ENCODE measurements at regions not wholly inside any gene's neighbourhood (a gene's known extent, or its start where the extent isn't known, plus 50 kb on each side); places are given as distances from the start of the nearest gene placed in this dataset.
"Not testable (repeated sequence)": the region's sequence is repeated elsewhere in the genome, so short reads cannot be mapped to it uniquely, and the experiment has no call there.

DNA sequence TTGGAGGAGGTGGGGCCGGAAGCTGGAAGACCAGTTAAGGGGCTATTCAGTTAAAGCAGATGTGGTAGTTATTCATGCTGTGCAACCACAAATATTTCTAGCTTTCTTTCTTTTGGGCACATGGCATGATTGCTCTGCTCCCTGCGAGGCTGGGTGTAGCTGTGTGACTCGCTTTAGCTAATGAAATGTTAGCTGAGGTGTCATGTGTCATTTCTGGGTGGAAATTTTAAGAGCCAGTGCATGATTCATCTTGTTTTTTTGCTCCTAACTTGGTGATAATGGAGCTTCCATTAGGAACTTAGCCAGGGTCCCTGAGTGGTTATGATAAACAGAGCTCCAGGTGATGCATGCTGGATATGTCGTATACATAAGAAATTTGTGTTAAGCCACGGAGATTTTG lies 300.6 kb downstream of the SATB1 start:
- no peak for DNase-seq

DNA sequence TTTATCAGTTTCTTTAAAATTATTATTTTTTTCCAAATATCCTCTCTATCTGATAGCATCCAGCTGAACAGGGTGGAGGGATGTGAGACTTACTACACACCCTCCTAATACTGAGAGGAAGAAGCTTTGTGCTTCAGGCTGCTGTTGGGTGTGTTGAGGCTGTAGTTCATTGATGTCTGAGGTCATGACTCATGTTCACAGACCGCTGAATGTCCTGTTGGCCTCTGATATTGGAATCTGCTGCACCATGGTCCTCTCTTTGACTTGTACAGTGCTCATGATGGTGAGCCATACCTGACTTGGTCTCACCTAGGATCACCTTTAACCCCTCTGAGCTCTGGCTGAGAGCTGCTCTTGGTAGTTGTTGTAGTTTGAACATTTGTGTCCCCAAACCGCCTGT lies 302.9 kb downstream of the SATB1 start:
- DNase-seq, result no peak

DNA sequence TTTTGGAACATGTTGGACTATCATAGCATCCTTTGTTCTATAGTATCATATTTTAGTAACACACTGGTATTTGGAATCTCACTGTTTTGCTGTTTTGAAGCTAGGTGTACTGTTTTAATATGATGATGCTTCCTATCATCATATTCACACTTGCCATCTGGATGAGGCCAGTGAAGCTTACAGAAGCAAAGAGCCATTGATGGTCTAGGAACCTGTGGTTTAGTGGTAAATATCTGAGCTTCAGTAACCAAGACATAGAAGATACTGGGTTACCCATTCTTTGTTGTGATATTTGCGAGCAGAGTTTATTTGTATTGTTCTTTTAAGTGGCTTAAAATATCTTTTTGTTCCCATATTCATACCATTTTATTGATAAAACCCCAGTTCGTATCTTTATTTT lies 304.1 kb downstream of the SATB1 start:
- no peak for DNase-seq

DNA sequence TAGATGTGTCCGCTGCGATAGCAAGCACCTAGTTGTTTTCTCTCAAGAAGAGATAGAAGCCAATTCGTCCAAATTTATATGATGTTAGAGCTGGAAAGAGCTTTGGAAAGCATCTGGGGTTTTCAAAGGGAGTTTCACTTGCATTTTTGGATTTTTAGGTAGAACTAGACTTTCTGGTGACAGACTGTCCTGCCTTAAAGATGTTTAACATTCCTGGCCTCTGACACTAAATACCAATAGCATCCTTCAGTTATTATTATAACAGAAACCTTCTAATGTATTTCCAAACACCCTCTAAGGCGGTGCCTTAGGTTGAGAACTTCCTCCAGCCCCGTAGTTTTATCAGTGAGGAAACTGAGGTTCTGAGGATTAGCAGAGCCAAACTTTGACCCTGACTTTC lies 305.3 kb downstream of the SATB1 start:
- no peak for DNase-seq

DNA sequence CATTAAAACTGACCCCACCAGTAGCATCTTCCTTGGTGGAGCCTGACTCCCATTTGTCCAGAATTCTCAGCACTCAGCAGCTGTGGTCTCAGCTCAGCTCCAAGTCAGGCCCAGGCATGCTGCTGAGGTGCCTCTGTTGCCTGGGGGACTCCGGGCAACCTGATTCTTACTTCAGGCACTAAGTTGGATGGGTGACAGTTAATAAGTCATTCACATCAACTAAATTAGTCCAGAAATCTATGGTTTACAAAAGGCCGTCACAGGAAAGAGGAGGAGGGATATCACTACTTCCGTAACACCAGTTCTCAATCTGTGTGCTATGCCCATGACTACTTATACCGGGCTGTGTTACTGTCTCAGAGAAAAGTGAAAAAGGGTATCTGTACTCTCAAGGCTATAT lies 310.2 kb downstream of the SATB1 start:
- no peak for DNase-seq

DNA sequence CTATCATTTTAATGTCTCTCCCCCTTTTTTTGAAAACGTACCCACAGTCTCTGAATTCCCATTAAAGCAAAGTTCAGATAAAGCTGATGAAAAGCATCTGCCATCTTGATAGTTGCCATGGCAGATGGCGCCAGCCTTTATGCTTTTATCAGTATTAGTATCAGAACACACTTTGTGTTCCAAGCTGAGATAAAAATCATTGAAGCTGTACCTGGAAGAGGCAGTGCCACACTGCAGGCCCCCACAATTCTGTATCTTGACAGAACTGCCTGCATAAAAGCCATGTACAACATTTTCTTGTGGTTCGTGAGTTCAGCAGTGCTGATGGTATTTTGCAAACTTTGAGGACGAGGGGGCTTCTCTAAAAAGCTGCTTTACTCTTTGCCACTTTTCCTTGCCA lies 311.7 kb downstream of the SATB1 start:
- no peak for DNase-seq

DNA sequence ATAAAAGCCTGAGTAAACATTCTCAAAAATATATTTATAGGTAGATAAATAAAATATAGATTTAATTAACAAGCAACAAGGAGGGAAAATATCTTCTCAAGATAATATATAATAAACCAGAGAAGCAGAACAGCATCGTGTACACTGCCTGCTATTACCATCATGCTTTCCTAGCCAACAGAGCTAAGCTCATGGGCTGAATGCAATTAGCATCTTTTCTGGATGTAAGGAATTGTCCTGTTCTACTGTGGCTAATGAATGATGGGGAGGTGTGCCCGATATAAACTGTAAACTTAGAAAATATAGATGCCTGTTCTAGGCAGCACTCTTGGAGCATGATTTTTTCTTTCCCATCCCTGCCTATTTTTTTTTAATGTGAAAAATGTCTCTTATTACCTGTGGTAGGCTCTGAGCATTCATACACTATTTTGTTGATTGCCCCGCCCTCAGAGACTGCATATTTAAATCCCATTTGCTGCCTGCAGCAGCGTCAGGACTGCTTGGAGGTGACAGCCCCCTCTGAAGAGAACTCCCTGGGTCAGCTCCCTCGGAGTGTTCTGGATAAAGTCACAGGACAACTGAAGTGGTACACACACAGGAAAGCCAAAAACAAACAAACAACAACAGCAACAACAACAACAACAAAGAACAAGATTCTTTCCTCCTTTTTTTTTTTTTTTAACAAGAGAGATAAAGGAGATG lies 312.3 kb downstream of the SATB1 start:
- no peak for DNase-seq

DNA sequence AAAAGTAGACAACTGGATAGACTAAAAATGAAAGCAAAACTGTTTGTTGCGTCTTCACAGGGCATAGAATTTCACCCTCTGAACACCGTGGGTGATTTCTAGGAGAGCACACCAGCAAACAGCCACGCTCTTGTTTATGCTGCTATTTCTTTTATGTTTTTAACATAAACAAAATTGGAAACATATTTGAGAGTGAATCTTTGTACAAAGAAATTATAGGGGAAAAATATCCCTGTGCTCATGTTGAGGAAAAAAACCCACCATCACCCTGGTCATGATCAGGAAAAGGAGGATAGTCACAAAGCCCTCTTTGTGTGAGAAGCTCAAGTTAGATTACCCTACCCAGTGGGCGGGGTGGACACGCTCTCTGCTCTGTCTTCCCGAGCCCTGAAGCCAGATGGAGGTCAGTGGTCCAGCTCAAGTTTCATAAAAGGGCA lies 313.3 kb downstream of the SATB1 start:
- peak in 2 of 4 experiments; percentile 20 to 26 for DNase-seq

DNA sequence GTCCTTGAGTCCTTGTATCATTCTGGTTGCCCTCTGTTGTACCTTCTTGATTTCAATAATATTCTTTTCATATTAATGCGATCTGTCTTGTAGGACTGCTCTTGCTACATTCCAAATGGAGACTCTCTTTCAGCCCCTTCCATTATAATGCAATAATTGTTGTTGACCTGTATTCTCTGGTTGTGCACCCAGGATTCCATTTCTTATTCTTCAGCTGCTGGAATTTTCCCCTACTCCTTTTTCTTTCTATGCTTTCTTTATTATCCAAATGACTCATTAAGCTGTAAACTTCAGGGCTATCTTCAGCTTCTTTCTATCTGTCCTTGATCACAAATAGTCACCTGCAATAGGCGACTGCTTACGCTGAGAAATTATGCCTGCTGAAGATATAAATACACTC lies 321.5 kb downstream of the SATB1 start:
- no peak for DNase-seq

DNA sequence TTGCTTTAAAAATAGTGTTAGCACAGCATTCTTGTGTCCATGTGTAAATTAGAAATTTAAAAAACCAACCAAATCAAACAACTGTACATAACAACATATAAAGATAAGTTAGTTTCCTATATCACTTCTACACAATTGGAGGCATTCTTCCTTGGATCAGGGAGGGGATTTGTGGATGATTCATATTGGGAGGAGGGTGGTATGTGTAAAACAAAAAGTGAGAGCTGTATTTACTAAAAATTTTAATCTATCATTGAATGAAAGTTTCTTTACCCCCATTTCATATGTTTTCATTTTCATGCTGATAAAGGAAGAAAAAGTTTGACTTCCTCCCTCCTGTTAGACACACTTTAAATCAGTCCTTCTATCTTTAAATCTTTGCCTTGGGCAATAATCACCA lies 325.0 kb downstream of the SATB1 start:
- no peak for DNase-seq

DNA sequence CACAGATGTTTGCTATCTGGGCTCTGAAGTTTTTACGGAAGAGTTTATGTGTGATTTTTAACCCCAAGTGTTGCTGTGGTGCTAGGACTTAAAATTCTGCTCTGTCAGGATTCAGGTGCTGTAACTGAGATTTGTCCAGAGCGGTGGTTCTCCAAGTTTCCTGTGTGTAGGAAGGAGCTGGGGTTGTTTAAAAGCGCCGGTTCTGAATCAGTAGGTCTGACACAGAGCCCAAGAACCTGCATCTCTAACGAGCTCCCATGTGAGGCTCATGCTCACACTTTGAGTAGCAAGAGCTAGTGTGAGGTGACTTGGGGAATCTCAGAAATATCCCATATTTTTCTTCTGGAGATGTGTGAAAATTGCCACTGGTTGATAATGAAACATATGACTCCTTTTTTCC lies 325.5 kb downstream of the SATB1 start:
- no peak for DNase-seq

DNA sequence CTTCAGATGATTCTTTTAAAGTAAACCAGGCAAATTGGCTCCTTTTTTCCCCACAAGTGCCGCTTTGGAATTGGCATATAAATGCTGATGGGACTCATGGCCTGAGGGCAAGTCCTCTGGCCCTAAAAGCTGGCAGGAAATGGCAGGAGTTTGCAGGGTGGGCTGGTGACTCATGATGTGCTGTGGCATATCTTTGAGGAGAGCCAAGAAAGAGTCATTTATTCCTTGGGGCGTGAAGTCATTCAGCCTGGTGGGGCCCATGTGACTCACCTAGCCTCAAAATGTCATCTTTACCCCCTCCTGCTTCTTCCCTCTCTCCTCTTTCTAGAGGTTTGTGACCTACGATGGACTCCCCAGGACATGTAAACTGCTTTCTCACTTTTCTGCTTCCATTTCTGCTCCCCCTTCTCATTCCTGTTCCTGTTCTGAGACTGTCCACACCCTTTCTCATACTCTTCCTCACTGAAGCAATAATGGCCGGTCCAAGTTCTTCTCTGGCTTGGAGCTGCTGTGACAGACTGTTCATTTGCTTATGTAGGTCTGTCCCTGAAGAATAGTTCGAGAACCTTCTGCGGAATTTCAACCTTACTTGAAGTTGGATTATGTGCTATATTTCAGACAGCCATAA lies 326.1 kb downstream of the SATB1 start:
- DNase-seq, result peak in 3 of 4 experiments; percentile 13 to 27 (median 19)

DNA sequence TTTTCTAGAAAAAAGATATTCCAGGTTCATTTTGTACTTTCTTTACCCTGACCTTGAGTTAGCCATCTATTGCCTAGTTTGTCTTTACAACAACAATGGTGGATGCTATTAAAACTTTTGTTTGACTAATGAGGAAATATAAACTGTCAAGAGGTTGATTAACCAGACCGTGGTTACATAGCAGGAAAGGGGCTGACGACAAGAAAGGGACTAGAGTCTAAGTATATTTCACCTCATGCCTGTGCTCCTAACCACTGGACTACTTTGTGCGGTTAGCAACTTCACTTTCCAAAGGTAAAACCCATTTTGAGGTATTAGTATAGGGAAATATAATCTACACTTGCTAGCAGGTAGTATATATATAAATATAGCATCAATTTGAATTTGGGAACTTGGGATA lies 327.1 kb downstream of the SATB1 start:
- no peak for DNase-seq

DNA sequence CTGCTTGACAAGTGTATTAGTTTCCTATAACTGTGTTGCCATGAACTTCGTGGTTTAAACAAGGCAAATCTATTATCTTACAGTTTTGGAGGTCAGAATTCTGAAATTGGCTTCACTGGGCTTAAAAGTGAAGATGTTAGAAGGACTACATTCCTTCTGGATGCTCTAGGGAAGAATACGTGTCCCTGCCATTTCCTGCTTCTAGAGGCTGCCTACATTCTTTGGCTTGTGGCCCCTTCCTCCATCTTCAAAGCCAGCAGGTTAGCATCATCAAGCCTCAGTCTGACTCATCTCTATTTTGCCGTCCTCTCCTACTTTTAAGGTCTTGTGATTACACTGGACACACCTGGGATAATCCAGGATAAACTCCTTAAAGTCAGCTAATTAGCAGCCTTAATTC lies 327.7 kb downstream of the SATB1 start:
- DNase-seq, result no peak

DNA sequence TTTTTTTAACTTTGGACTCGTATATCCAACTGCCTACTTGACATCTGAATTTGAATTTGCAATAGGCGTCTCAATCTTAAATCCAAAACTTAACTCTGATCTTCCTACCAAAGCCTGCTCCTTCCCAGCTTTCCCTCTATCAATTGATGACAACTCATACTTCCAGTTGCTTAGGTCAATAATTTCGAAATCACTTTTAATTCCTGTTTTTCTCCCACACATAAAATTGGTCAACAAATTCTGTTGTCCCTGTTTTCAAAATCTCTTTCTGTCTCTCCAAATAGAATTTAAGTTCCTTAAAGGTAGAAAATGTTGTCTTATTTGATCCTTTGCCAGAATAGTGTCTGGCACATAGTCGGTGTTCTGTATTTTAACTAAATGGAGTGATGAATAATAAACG lies 332.4 kb downstream of the SATB1 start:
- peak in 3 of 4 experiments; percentile 3 to 58 (median 47) for DNase-seq

DNA sequence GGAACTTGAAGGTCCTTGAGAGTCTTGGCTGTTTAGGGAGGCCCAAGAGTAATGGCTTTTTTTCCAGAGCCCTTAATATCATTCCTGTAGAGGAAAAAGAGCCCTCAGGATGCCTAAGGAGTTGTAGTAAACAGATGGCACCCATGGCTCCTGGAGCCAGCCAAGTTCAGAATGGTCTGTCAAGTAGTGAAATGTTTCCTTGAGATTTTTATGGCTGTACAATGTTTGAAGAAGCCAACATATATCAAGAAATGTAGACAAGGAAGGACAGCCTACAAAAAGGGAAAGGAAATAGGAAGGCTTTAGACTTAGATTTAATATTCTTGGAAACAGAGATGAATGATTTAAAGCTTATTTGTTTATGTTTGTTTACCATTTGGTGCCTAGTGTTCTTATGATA lies 334.8 kb downstream of the SATB1 start:
- DNase-seq, result no peak

DNA sequence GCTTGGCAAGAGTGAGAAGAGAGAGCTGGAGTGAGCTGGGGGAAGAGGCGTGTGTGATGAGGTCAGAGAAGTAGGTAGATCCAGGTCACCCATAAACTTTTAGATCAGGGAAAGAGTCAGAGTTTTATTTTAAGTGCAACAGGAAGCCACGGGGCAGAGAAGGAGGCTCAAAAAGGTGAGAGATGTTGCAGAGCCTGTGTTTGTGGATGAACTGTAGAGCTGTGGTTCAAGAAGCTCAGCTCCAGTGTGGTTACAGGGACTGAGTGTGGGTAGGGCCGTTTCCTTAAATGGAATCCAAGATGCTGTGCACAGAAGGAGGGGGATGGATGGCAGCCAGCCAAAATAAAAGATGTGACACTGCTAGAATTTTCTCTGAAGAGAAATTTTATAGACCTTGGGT lies 337.2 kb downstream of the SATB1 start:
- no peak for DNase-seq

DNA sequence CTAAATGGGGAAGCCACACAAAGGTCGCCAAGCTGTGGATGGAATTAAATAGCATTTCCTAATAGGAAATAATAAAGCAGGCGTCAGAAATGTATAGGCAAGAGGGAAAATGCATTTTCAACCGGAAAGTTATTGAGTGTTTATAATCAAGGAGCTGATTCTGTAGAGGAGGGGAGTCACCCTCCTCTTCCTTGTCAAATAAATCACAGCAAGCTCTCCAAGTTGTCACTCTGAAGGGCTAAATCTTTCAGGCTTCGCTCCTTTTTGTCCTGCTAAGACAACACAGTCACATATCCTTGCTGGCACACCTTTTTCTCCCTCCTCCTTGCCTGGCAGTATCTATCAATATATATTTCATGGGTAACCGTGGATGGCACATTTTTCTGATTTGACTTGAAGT lies 338.4 kb downstream of the SATB1 start:
- DNase-seq, result no peak

DNA sequence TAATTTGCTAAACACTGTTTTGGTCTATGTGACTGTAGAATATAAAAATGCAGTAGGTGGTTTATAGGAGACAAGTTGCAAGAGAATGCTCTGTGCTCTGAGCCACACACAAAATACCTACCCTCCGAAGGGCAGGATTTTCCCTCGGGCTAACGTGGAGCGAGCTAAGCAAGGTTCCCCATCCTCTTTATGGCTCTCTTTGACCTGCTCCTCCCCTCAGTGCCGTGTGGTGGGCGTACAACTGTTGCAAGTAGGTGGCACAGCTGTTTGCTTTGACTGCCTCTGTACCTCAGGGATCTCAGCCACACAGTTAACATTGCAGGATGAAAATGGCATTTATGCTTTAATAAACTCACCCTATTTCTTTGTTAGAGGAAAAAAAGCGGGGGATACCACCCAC lies 339.1 kb downstream of the SATB1 start:
- no peak for DNase-seq

DNA sequence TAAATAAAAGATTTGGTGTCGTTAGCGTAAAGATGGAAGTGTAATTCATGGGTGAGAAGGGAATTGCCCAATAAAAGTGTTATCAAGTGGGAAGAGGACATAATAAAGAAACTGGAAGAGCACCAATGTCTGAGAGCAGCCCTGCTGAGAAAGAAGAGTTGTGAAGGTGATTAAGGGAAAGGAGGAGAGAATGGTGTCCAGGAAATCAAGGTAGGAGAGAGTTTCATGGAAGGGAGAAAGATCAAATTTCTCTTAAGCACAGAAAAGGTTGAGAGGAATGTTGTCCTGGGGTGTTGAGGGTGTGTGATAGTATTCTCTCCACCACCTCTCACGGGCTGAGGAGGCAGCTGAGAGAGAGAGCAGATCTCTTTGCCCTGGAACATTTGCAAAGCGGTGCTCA lies 339.7 kb downstream of the SATB1 start:
- DNase-seq, result no peak

DNA sequence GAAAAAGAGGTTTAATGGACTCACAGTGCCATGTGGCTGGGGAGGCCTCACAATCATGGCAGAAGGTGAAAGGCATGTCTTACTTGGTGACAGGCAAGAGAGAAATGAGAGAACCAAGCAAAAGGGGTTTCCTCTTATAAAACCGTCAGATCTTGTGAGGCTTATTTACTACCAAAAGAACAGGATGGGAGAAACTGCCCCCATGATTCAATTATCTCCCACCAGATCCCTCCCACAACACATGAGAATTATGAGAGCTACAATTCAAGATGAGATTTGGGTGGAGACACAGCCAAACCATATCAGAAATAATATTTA lies 340.8 kb upstream of the TBC1D5 start:
- DNase-seq, result not testable (repeated sequence)

DNA sequence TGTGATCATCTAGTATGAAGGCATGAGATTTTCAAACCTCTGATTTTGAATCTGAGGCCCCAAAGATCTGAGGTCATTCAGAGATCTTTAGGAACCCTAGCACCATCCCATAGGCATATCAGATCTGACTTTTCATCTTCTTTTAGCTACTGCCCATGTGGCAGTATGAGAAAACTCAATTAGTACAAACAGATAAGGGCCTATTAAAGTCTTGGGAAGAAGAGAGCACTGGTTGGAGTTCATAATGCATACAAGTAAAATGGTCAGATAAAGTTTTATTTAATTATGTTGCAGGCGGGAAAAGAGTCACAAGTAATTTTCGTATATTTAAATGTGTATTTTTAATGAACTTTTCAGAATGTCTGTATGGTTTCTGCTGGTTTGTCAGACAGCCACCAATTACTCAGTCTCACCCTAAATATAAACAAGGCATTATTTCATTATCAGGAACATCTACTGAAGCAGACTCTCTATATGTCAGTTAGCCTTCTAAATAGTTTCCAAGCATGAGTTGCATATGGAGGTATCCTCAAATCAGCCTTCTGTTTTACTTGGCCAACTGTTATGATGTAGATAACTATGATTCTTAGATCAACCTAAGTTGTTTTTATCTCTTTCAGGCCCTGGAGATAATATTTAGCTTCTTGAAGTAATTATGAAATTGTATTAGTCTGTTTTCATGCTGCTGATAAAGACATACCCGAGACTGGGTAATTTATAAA lies 340.3 kb upstream of the TBC1D5 start:
- DNase-seq, result no peak

DNA sequence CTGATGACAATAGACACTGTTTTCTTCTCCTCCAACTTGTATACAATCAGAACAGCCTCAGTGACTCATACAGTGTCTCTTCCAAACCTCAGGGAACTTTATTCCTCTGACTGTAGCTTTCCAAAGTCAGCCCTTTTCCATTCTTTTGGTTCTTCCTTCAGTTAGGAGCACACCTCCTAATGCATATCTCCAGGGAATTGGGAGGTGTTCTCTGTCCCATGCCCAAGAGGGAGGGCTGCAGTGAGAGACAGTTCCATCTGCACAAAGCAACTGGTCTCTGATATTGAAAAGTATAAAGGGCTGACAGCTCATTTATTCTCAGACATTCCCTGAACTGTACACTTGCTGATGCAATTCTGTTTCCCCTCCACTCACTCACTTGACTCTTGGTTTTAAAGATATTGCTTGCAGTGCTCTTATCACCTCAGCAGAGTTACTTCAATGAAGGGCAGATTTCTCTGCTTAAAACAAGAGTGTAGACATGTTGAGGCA lies 337.8 kb upstream of the TBC1D5 start:
- no peak for DNase-seq

DNA sequence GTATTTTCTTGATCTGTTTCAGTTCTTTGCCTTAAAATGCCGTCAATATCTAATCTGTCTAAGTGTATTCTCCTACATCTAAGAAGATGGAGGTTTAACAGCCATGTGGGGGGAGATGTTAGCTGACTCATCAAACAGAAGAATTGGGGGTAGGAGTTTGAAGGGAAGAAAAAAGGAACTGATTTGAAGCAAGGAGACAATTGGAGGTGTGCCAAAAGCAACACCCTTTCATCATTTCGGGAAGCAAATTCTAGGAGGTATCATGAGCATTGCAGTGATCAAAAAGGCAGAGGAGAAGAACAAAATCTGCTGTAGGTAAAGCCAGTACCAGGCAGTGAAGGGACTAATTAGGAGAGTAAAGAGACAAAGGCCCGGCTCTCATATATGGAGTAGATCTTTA lies 337.3 kb upstream of the TBC1D5 start:
- DNase-seq, result peak; percentile 34 to 68 (median 62)

Measured in suppressor macrophage (primary cell).